SK-N-SH (cell line): ENCODE measurements at regions not wholly inside any gene's neighbourhood (a gene's known extent, or its start where the extent isn't known, plus 50 kb on each side); places are given as distances from the start of the nearest gene placed in this dataset.

Experiments used
- CTCF ChIA-PET: fragments of 300-600, 350-600 bp; formaldehyde crosslinking; extraction: SDS; loops from one replicate; lab custom pipeline; 2021; lab: Yijun Ruan, JAX
- POLR2A ChIA-PET: fragments of 350-600 bp; sonication (Branson Sonifier 250); formaldehyde crosslinking; extraction: SDS; loops from one replicate; lab custom pipeline; 2020; ENCODE audit warnings: antibody characterized with exemption, inconsistent platforms; lab: Yijun Ruan, JAX
- DNase-seq: peaks from one replicate; pipeline ENCODE4 v3.0.0; 2012
- H2AFZ ChIP-seq: fragments of 200-600 bp; sonication (generic); 2 replicates; pipeline ENCODE4 v1.8.1; 2016; ENCODE audit warnings: antibody characterized with exemption, mild to moderate bottlenecking, low read depth
- H3F3A ChIP-seq: fragments of 200-600 bp; sonication (generic); replicated peaks from 2 replicates; pipeline ENCODE3; 2016; ENCODE audit warnings: antibody characterized with exemption, mild to moderate bottlenecking; ENCODE audit not compliant: insufficient read depth
- H3K27ac ChIP-seq, 2 experiments: fragments of 200-500 bp in 1 of 2; fragments of 200-600 bp in 1 of 2; sonication (Bioruptor generic) in 1 of 2; sonication (generic), shearing (Covaris generic) in 1 of 2; 2 replicates each; pipeline versions ENCODE4 v1.5.1 to v1.6.1; 2014 to 2016; ENCODE audit warnings: low read depth in 2 of 2, inconsistent platforms in 1 of 2, low read length in 1 of 2, mild to moderate bottlenecking in 1 of 2, mixed read lengths in 1 of 2
- H3K27me3 ChIP-seq: fragments of 200-600 bp; sonication (generic), shearing (Covaris generic); 2 replicates; pipeline ENCODE4 v1.6.1; 2016; ENCODE audit warnings: mixed run types; ENCODE audit not compliant: insufficient read depth
- H3K36me3 ChIP-seq, 2 experiments: fragments of 200-500 bp in 1 of 2; fragments of 200-600 bp in 1 of 2; sonication (Bioruptor generic) in 1 of 2; sonication (generic) in 1 of 2; replicated peaks in 1 of 2; 2 replicates each; pipeline versions ENCODE3 to v1.5.1; 2014 to 2016; ENCODE audit warnings: low read length in 1 of 2, mild to moderate bottlenecking in 1 of 2; ENCODE audit not compliant: insufficient read depth in 2 of 2, control insufficient read depth in 1 of 2
- H3K4me1 ChIP-seq, 2 experiments: fragments of 200-500 bp in 1 of 2; fragments of 200-600 bp in 1 of 2; sonication (Bioruptor generic) in 1 of 2; sonication (generic), shearing (Covaris generic) in 1 of 2; 2 replicates each; pipeline versions ENCODE4 v1.5.1 to v1.6.1; 2014 to 2016; ENCODE audit warnings: low read depth in 1 of 2, low read length in 1 of 2, mixed run types in 1 of 2; ENCODE audit not compliant: insufficient read depth in 2 of 2, control insufficient read depth in 1 of 2
- H3K4me2 ChIP-seq: fragments of 200-600 bp; sonication (generic), shearing (Covaris generic); 2 replicates; pipeline ENCODE4 v1.6.1; 2017; ENCODE audit warnings: mixed run types
- H3K4me3 ChIP-seq, 2 experiments: fragments of 200-500 bp in 1 of 2; fragments of 200-600 bp in 1 of 2; sonication (Bioruptor generic) in 1 of 2; sonication (generic), shearing (Covaris generic) in 1 of 2; 2 replicates each; pipeline versions ENCODE4 v1.5.1 to v1.8.1; 2014 to 2016; ENCODE audit warnings: low read depth in 2 of 2, inconsistent platforms in 1 of 2, low read length in 1 of 2, mild to moderate bottlenecking in 1 of 2, mixed read lengths in 1 of 2, moderate library complexity in 1 of 2
- H3K79me2 ChIP-seq: fragments of 200-600 bp; sonication (generic); 2 replicates; pipeline ENCODE4 v1.8.1; 2017; ENCODE audit warnings: mild to moderate bottlenecking; ENCODE audit not compliant: insufficient read depth
- H3K9ac ChIP-seq: fragments of 200-600 bp; sonication (generic); 2 replicates; pipeline ENCODE4 v1.6.1; 2017; ENCODE audit warnings: mixed run types
- H3K9me2 ChIP-seq: fragments of 200-600 bp; sonication (generic); 2 replicates; pipeline ENCODE4 v1.6.1; 2017; ENCODE audit warnings: mixed run types
- H3K9me3 ChIP-seq: fragments of 200-600 bp; sonication (generic); 2 replicates; pipeline ENCODE4 v1.6.1; 2017; ENCODE audit warnings: mixed run types, mild to moderate bottlenecking, moderate library complexity
- H4K20me1 ChIP-seq: fragments of 200-600 bp; sonication (generic); 2 replicates; pipeline ENCODE4 v1.6.1; 2017; ENCODE audit warnings: mild to moderate bottlenecking, mixed run types; ENCODE audit not compliant: insufficient read depth
- CHD2 ChIP-seq: fragments of 150-350 bp; IDR thresholded peaks from 2 replicates; pipeline ENCODE4 v1.6.1; 2018; ENCODE audit warnings: low read length; ENCODE audit not compliant: partially characterized antibody
- FOSL2 ChIP-seq: IDR thresholded peaks from 2 replicates; pipeline ENCODE4 v1.4.0; 2012; ENCODE audit warnings: low read depth, mild to moderate bottlenecking, moderate library complexity, borderline replicate concordance
- FOXJ3 ChIP-seq: sonication (generic); formaldehyde crosslinking; IDR thresholded peaks from 2 replicates; pipeline ENCODE4 v1.5.1; 2020; ENCODE audit warnings: mild to moderate bottlenecking, missing genetic modification reagents
- FOXM1 ChIP-seq: IDR thresholded peaks from 2 replicates; pipeline ENCODE4 v1.4.0; 2012; ENCODE audit warnings: low read depth, mild to moderate bottlenecking
- GABPA ChIP-seq: IDR thresholded peaks from 2 replicates; pipeline ENCODE4 v1.4.0; 2012; ENCODE audit warnings: low read depth, mild to moderate bottlenecking
- JUND ChIP-seq: IDR thresholded peaks from 2 replicates; pipeline ENCODE4 v1.4.0; 2012
- MEF2A ChIP-seq: IDR thresholded peaks from 2 replicates; pipeline ENCODE4 v1.4.0; 2012; ENCODE audit warnings: low read depth, borderline replicate concordance
- MXI1 ChIP-seq: IDR thresholded peaks from 2 replicates; pipeline ENCODE4 v1.6.1; 2012; ENCODE audit warnings: mild to moderate bottlenecking, low read depth, low read length, improper control_type of control experiment
- NRF1 ChIP-seq: IDR thresholded peaks from 2 replicates; pipeline ENCODE4 v1.6.1; 2012; ENCODE audit warnings: low read depth, mild to moderate bottlenecking, low read length
- POLR2AphosphoS5 ChIP-seq: IDR thresholded peaks from 2 replicates; pipeline ENCODE4 v1.6.1; 2012; ENCODE audit warnings: low read depth, low read length
- RFX5 ChIP-seq: IDR thresholded peaks from 2 replicates; pipeline ENCODE4 v1.6.1; 2012; ENCODE audit warnings: mild to moderate bottlenecking, improper control_type of control experiment, low read length
- RXRA ChIP-seq: IDR thresholded peaks from 2 replicates; pipeline ENCODE4 v1.4.0; 2012; ENCODE audit warnings: low read depth, mild to moderate bottlenecking, borderline replicate concordance
- SIN3A ChIP-seq: IDR thresholded peaks from 2 replicates; pipeline ENCODE4 v1.6.1; 2012; ENCODE audit warnings: low read depth, mild to moderate bottlenecking, low read length, moderate library complexity, borderline replicate concordance
- USF2 ChIP-seq: fragments of 150-350 bp; IDR thresholded peaks from 2 replicates; pipeline ENCODE4 v1.6.1; 2017; ENCODE audit warnings: antibody characterized with exemption, low read length, low read depth, borderline replicate concordance
- YY1 ChIP-seq: IDR thresholded peaks from 2 replicates; pipeline ENCODE4 v1.4.0; 2012; ENCODE audit warnings: low read depth, mild to moderate bottlenecking
- ZBTB33 ChIP-seq: IDR thresholded peaks from 2 replicates; pipeline ENCODE4 v1.4.0; 2012; ENCODE audit warnings: low read depth, borderline replicate concordance
- WGBS: methylation state at CpG from one replicate; pipeline ENCODE4 v1.1.6; 2017; ENCODE audit warnings: low lambda C conversion rate; 5-methylcytosine and 5-hydroxymethylcytosine counted together
- TF ChIP-seq, protein P1 (sequence below): fragments of 200-600 bp; sonication (generic); IDR thresholded peaks from 2 replicates; pipeline ENCODE4 v1.6.1; 2017; ENCODE audit warnings: antibody characterized with exemption, mild to moderate bottlenecking, moderate library complexity

DNA sequence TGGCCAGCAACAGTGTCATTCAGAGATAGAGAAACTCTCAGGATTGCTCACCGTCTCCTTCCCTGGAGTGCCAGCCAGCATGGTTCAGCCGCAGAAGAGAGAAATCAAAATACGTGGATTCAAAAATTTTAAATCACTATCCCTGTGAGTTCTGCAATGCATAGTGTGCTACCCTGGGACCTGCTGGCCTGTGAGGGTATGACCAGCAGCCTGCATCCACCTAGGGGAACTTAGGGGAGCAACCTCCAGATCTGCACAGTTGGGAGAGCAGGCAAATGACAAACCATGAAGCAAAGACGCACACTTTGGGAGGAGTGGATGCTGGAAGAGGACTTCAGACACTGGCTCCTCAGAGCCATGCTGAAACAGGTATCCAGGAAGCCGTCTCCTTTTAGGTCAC lies 639.3 kb downstream of the TNS3 start:
- Histone ChIP-seq H3K4me1 (peaks cover 0 to 7% of the 10 kb centered on the region in 2 experiments; a peak in 1 of 4 replicates), H3K27ac (no peak overlapping the region), H3K27me3 (no peaks in the 10 kb centered on the region), H3K4me2 (no peak overlapping the region), H4K20me1 (no peaks in the 10 kb centered on the region), H3K9me2 (no peaks in the 10 kb centered on the region)
- DNase-seq, result no peak
- POLR2A ChIA-PET, result no interaction called here
- TF ChIP-seq, protein P1, sequence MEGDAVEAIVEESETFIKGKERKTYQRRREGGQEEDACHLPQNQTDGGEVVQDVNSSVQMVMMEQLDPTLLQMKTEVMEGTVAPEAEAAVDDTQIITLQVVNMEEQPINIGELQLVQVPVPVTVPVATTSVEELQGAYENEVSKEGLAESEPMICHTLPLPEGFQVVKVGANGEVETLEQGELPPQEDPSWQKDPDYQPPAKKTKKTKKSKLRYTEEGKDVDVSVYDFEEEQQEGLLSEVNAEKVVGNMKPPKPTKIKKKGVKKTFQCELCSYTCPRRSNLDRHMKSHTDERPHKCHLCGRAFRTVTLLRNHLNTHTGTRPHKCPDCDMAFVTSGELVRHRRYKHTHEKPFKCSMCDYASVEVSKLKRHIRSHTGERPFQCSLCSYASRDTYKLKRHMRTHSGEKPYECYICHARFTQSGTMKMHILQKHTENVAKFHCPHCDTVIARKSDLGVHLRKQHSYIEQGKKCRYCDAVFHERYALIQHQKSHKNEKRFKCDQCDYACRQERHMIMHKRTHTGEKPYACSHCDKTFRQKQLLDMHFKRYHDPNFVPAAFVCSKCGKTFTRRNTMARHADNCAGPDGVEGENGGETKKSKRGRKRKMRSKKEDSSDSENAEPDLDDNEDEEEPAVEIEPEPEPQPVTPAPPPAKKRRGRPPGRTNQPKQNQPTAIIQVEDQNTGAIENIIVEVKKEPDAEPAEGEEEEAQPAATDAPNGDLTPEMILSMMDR, result no peak
- TF ChIP-seq FOXJ3 (no peak), FOSL2 (no peak), ZBTB33 (no peak), JUND (no peak), SIN3A (no peak), RFX5 (no peak), YY1 (no peak), RXRA (no peak), MXI1 (no peak), FOXM1 (no peak), MEF2A (no peak), USF2 (no peak), CHD2 (no peak), NRF1 (no peak), GABPA (no peak), POLR2AphosphoS5 (no peak)
- TF ChIP-seq, all 33 proteins: peak for 0
- no peak overlapping the region for H2AFZ ChIP-seq
- H3K36me3 ChIP-seq, result no peaks in the 10 kb centered on the region
- no peaks in the 10 kb centered on the region for H3K79me2 ChIP-seq
- CTCF ChIA-PET, result interaction anchor here (0.9 kb wide), 1 partner anchor 101 kb away, joined by 3 read pairs; no protein-coding TSS in a partner anchor
- no peaks in the 10 kb centered on the region for H3F3A ChIP-seq
- H3K9ac ChIP-seq, result no peak overlapping the region
- H3K9me3 ChIP-seq, result no peaks in the 10 kb centered on the region
- 93% methylated on average over 5 of the region's 5 CpGs for WGBS
- no peak overlapping the region for H3K4me3 ChIP-seq
